PFSK-1 (cell line): ENCODE measurements at regions not wholly inside any gene's neighbourhood (a gene's known extent, or its start where the extent isn't known, plus 50 kb on each side); places are given as distances from the start of the nearest gene placed in this dataset.

Experiments
- FOXP2 ChIP-seq: optimal IDR thresholded peaks from 2 replicates; pipeline ENCODE3; 2011; ENCODE audit warnings: borderline replicate concordance, control low read depth, inconsistent platforms; ENCODE audit not compliant: insufficient read depth; ENCODE audit errors: extremely low read length, extremely low read depth
- POLR2AphosphoS5 ChIP-seq: IDR thresholded peaks from 2 replicates; pipeline ENCODE4 v1.6.1; 2012; ENCODE audit warnings: low read depth, mild to moderate bottlenecking, control low read depth, low read length, moderate library complexity
- SIN3A ChIP-seq: IDR thresholded peaks from 2 replicates; pipeline ENCODE4 v1.6.1; 2012; ENCODE audit warnings: mild to moderate bottlenecking, low read length, moderate library complexity, borderline replicate concordance; ENCODE audit not compliant: insufficient read depth
- TAF1 ChIP-seq: IDR thresholded peaks from 2 replicates; pipeline ENCODE4 v1.6.1; 2012; ENCODE audit warnings: low read length, control low read depth, borderline replicate concordance; ENCODE audit not compliant: insufficient read depth
- TF ChIP-seq, protein P1 (sequence below), 2 experiments: IDR thresholded peaks; 2 replicates each; pipeline versions ENCODE4 v1.6.1 to v1.8.0; 2011 to 2012; ENCODE audit warnings: low read depth in 2 of 2, low read length in 2 of 2, control low read depth in 1 of 2, inconsistent platforms in 1 of 2, mild to moderate bottlenecking in 1 of 2, moderate library complexity in 1 of 2; ENCODE audit not compliant: insufficient read depth in 1 of 2

DNA sequence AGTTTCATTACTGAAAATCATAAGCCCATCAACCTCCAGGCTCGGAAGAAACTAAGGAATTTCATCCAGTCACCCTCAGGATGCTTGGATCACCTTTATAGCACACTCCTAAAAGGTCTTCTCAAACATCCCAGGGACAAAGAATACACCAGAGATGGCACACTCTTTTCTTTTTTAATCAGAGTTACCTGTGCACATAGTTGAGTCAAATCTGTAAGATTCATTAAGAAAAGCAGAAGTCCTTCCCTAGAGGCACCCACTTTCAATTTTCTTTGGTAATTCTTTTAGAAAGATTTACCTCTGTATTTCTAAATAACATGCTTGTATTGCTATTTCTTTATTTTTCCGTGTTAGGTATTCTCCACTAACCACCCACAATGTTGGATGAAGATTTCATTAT is 50.6 kb upstream of the IL6 start:
- TF ChIP-seq TAF1 (no peak), SIN3A (no peak), FOXP2 (no peak)

DNA sequence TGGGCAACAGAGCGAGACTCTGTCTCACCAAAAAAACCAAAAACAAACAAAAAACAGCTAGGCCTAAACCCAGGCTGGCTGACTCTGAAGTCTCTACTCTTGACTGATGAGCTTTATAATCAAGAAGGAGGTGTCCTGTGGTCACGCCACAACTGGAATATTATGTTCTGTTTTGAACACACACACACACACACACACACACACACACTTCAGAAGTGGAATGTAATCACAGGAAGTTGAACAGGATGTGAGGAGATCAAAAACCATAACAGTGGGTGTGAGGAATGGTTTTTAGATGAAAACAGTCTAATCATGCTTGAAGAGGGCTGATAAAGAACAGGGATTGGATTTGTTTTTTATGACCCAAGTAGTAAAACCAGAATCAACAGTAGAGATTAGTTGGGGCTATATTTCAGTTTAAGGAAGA is 51.1 kb upstream of the IL6 start:
- TF ChIP-seq POLR2AphosphoS5, result no peak
- TF ChIP-seq FOXP2, result no peak
- TF ChIP-seq, protein P1, sequence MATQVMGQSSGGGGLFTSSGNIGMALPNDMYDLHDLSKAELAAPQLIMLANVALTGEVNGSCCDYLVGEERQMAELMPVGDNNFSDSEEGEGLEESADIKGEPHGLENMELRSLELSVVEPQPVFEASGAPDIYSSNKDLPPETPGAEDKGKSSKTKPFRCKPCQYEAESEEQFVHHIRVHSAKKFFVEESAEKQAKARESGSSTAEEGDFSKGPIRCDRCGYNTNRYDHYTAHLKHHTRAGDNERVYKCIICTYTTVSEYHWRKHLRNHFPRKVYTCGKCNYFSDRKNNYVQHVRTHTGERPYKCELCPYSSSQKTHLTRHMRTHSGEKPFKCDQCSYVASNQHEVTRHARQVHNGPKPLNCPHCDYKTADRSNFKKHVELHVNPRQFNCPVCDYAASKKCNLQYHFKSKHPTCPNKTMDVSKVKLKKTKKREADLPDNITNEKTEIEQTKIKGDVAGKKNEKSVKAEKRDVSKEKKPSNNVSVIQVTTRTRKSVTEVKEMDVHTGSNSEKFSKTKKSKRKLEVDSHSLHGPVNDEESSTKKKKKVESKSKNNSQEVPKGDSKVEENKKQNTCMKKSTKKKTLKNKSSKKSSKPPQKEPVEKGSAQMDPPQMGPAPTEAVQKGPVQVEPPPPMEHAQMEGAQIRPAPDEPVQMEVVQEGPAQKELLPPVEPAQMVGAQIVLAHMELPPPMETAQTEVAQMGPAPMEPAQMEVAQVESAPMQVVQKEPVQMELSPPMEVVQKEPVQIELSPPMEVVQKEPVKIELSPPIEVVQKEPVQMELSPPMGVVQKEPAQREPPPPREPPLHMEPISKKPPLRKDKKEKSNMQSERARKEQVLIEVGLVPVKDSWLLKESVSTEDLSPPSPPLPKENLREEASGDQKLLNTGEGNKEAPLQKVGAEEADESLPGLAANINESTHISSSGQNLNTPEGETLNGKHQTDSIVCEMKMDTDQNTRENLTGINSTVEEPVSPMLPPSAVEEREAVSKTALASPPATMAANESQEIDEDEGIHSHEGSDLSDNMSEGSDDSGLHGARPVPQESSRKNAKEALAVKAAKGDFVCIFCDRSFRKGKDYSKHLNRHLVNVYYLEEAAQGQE (IDR thresholded peaks at IDR 0.05; ENCODE audit: insufficient read depth in 1 of 2, low read depth in 2 of 2, low read length in 2 of 2), result no peak
- TF ChIP-seq TAF1, result no peak
- TF ChIP-seq SIN3A, result no peak

DNA sequence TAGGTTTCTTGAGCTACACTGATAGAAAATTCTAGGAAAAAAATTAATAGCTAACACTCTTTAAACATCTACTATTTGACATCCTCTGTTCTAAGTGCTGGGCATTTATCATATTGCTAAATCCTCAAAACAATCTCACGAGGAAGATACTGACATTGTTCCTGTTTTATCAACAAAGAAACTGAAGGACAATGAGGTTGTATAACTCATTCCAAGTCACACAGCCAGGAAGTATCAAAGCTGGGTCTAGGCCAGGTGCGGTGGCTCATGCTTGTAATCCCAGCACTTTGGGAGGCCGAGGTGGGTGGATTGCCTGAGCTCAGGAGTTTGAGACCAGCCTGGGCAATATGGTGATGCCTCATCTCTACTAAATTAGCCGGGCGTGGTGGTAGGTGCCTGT is 51.6 kb upstream of the IL6 start:
- TF ChIP-seq POLR2AphosphoS5, result no peak
- TF ChIP-seq TAF1, result no peak
- no peak for TF ChIP-seq FOXP2
- no peak for TF ChIP-seq SIN3A
- TF ChIP-seq, protein P1 (IDR thresholded peaks at IDR 0.05; ENCODE audit: insufficient read depth in 1 of 2, low read depth in 2 of 2, low read length in 2 of 2), result no peak

DNA sequence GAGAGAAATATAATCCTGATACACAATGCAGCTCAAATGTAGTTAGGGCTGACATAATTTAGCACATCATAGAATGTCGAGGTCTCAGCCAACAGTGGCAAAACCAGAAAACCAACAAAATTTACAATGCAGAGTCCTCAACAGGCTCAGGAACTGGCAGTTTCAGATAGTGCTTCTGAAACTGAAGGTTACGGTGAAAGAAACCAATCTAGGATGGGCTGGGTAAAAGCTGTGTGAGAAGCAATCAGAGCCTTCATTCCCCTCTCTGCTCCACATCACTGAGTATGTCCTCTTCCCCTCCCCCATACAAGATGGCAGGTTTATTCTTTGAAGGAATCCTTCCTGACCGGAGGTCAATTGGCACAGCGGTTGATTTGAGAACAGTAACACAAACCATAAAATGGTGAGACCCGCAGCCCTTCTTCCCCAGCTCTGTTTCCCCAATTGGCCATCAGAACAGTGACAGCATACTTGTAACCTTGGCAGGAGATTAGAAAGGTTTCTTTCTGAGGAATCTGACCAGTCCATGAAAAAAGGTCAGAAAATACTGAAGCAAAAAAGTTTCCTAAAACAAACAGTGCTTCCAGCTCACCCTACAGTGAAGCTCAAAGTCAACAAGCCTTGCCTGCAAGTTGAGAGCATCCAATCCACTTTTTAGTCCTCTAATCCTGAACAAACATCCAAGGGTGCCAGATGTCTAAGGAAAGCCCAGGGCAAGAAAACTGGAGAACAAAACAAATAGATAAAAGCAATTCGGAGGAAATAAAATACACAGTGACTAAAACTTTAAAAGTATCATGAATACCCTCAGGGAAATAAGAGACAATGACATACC is 53.9 kb upstream of the IL6 start:
- no peak for TF ChIP-seq POLR2AphosphoS5
- no peak for TF ChIP-seq TAF1
- TF ChIP-seq, protein P1 (IDR thresholded peaks at IDR 0.05; ENCODE audit: insufficient read depth in 1 of 2, low read depth in 2 of 2, low read length in 2 of 2), result no peak
- TF ChIP-seq FOXP2, result no peak
- no peak for TF ChIP-seq SIN3A

DNA sequence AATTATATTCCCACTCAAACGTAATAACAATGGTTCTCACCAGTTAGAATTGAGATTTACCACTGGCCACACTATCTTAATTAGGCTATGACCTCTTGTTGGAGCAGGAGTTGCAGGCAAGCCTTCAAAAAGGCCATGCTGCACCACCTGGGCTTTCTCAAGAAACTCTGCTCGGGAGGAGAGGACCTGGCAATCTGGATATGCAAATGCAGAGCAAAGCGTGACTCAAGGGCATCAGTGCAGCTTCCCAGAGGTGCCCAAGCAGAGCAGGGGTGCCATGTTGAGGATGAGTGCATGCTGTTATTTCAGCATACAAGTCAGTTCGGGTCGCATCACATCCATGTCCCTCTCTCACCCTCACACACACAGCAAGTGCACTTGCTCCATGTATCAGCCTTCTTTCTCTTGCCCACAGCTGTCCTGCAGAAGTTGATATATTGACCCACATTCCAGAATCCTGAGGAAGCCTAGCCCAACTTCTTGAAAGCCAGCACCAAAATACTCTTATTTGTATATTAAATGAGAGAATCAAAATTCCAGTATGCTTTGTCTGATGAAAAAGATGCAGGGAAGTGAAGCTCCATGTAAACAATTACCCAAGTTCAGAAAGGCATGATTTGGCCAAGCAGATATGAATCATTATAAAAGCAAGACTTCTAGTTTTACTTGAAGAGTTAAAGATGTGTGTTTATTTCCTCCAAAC is 55.7 kb upstream of the IL6 start:
- no peak for TF ChIP-seq FOXP2
- TF ChIP-seq, protein P1 (IDR thresholded peaks at IDR 0.05; ENCODE audit: insufficient read depth in 1 of 2, low read depth in 2 of 2, low read length in 2 of 2), result no peak
- no peak for TF ChIP-seq TAF1
- TF ChIP-seq SIN3A, result no peak
- no peak for TF ChIP-seq POLR2AphosphoS5
